ENCODE measurements at regions not wholly inside any gene's neighbourhood (a gene's known extent, or its start where the extent isn't known, plus 50 kb on each side); places are given as distances from the start of the nearest gene placed in this dataset.

GRCh38 chr5:2029206-2029605, 146.5 kb upstream of the IRX4 start:
- H3K4me3 ChIP-seq (ENCODE audit: low read depth, low read length) = no peak overlapping the region
- peak; percentile 33 for DNase-seq (ENCODE audit: low read depth)
- no peak for TF ChIP-seq CTCF (IDR thresholded peaks at IDR 0.05; ENCODE audit: control insufficient read depth, extremely low read depth, insufficient read depth)

GRCh38 chr5:2027790-2028189, 145.1 kb upstream of the IRX4 start:
- TF ChIP-seq CTCF (IDR thresholded peaks at IDR 0.05; ENCODE audit: control insufficient read depth, extremely low read depth, insufficient read depth) = no peak
- no peak overlapping the region for H3K4me3 ChIP-seq (ENCODE audit: low read depth, low read length)
- DNase-seq (ENCODE audit: low read depth) = no peak

- TF ChIP-seq CTCF (IDR thresholded peaks at IDR 0.05; ENCODE audit: control insufficient read depth, extremely low read depth, insufficient read depth) = no peak
- no peak overlapping the region for H3K4me3 ChIP-seq (ENCODE audit: low read depth, low read length)
- DNase-seq (ENCODE audit: low read depth) = no peak
Observed at GRCh38 chr5:2024986-2025721, 142.4 kb upstream of the IRX4 start.

GRCh38 chr5:2023196-2023595, 140.5 kb upstream of the IRX4 start:
- DNase-seq (ENCODE audit: low read depth) = no peak
- no peak for TF ChIP-seq CTCF (IDR thresholded peaks at IDR 0.05; ENCODE audit: control insufficient read depth, extremely low read depth, insufficient read depth)
- no peak overlapping the region for H3K4me3 ChIP-seq (ENCODE audit: low read depth, low read length)

GRCh38 chr5:2022436-2022835, 139.7 kb upstream of the IRX4 start:
- DNase-seq (ENCODE audit: low read depth) = no peak
- no peak for TF ChIP-seq CTCF (IDR thresholded peaks at IDR 0.05; ENCODE audit: control insufficient read depth, extremely low read depth, insufficient read depth)
- H3K4me3 ChIP-seq (ENCODE audit: low read depth, low read length) = no peak overlapping the region

- DNase-seq (ENCODE audit: low read depth) = no peak
- no peak overlapping the region for H3K4me3 ChIP-seq (ENCODE audit: low read depth, low read length)
- TF ChIP-seq CTCF (IDR thresholded peaks at IDR 0.05; ENCODE audit: control insufficient read depth, extremely low read depth, insufficient read depth) = no peak
Observed at GRCh38 chr5:2021484-2022176, 138.9 kb upstream of the IRX4 start.
